Vagina (tissue), 2 donors: ENCODE measurements at regions not wholly inside any gene's neighbourhood (a gene's known extent, or its start where the extent isn't known, plus 50 kb on each side); places are given as distances from the start of the nearest gene placed in this dataset.

ENCODE experiments used
- DNase-seq, 2 donors: peaks; one replicate each; pipeline ENCODE4 v3.0.0-alpha.2; 2017; ENCODE audit errors: extremely low spot score in 2 of 2
- H3K27ac ChIP-seq: fragments of 200-600 bp; sonication (generic); one replicate; pipeline ENCODE4 v1.5.1; 2019
- H3K27me3 ChIP-seq: fragments of 200-600 bp; sonication (generic); one replicate; pipeline ENCODE4 v1.5.1; 2019
- H3K36me3 ChIP-seq, 2 donors: fragments of 200-600 bp; sonication (generic); one replicate each; pipeline ENCODE4 v1.5.1; 2017 to 2019
- H3K4me1 ChIP-seq: fragments of 200-600 bp; sonication (generic); one replicate; pipeline ENCODE4 v1.5.1; 2019
- H3K4me3 ChIP-seq, 2 donors: fragments of 200-600 bp; sonication (generic); 1 replicate in 1 of 2; 2 replicates in 1 of 2; pipeline ENCODE4 v1.5.1; 2016 to 2019
- H3K9me3 ChIP-seq: fragments of 200-600 bp; sonication (generic); one replicate; pipeline ENCODE4 v1.5.1; 2019
- POLR2A ChIP-seq, 2 donors: fragments of 450-650 bp; IDR thresholded peaks; one replicate each; pipeline ENCODE4 v1.6.1; 2017; ENCODE audit warnings: antibody characterized with exemption in 2 of 2, mild to moderate bottlenecking in 2 of 2, moderate library complexity in 2 of 2
- POLR2AphosphoS5 ChIP-seq, 2 donors: sonication (generic); formaldehyde crosslinking; IDR thresholded peaks; one replicate each; pipeline ENCODE4 v1.9.0; 2017; ENCODE audit warnings: antibody characterized with exemption in 2 of 2, mild to moderate bottlenecking in 2 of 2, low read depth in 1 of 2; ENCODE audit not compliant: insufficient read depth in 1 of 2
- intact Hi-C: fragments of 100-400 bp; cut with DNase I; formaldehyde crosslinking; loops from one replicate; pipeline ENCODE4 v1.15.1; 2023
- TF ChIP-seq, protein P1 (sequence below), 3 experiments: fragments of 450-650 bp in 2 of 3; fragments of 200-600 bp in 1 of 3; sonication (generic) in 1 of 3; IDR thresholded peaks; one replicate each; pipeline ENCODE4 v1.5.1; 2017 to 2019; ENCODE audit warnings: antibody characterized with exemption in 3 of 3, mild to moderate bottlenecking in 2 of 3, moderate library complexity in 2 of 3

DNA sequence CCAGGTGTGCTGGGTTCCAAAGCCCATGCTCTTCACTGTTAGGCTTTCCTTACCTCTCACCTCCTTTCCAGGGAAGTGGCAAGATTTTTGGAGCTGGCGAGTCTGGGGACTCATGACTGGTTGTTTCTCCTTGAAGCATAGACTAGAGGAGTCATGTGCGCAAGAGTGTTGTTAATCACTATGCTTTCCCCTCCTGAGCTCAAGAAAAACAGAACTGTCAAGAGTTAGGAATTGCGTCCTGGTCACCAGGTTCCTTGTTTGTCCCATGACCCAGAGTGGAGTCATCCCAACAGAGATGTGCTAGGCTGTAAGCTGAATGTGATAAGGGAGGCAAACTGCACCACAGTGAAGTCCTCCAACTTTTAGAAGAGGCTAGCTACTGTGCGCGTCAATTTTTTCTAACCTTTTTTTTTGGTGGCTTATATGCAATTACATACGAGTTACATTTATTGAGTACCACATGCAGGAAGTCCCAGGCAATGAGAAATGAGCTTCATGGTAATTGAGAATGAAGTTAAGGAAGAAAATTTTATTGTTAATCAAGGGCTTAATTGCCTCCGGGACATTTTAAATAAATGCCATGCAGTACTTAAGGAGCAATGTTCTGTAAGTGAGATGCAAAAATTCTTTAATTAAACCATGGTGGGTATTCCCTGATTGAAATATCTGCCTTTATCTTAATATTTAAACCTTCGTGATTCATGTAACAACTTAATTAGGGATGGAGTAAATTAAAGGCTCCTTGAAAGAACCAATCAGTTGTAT is 233.9 kb downstream of the ZIC5 start:
- no peak for TF ChIP-seq POLR2A (IDR thresholded peaks at IDR 0.05)
- TF ChIP-seq, protein P1, sequence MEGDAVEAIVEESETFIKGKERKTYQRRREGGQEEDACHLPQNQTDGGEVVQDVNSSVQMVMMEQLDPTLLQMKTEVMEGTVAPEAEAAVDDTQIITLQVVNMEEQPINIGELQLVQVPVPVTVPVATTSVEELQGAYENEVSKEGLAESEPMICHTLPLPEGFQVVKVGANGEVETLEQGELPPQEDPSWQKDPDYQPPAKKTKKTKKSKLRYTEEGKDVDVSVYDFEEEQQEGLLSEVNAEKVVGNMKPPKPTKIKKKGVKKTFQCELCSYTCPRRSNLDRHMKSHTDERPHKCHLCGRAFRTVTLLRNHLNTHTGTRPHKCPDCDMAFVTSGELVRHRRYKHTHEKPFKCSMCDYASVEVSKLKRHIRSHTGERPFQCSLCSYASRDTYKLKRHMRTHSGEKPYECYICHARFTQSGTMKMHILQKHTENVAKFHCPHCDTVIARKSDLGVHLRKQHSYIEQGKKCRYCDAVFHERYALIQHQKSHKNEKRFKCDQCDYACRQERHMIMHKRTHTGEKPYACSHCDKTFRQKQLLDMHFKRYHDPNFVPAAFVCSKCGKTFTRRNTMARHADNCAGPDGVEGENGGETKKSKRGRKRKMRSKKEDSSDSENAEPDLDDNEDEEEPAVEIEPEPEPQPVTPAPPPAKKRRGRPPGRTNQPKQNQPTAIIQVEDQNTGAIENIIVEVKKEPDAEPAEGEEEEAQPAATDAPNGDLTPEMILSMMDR (IDR thresholded peaks at IDR 0.05), result no peak
- no peak for TF ChIP-seq POLR2AphosphoS5 (IDR thresholded peaks at IDR 0.05; ENCODE audit: insufficient read depth in 1 of 2, low read depth in 1 of 2)
- no peak for DNase-seq
- intact Hi-C loops, result no loop called here

DNA sequence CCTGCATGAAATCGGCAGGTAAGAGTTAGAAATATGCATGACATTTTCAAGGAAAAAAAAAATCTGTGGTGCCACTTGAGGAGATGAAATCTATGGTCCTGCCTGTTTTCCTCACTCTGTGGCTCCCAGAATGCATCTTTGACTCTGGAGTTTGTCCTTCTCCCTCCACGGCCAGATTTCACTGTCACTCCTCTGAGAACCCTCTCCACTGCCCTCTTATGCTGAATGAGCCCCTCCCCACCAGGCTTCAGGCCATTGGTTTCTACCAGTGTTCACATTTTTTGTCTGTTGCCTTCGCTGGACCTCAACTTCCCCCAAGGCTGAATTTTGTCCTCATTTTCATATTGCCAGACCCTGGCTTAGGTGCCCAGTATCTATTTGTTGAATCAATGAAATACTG is 235.0 kb downstream of the ZIC5 start:
- DNase-seq, result peak in 1 of 2 donors; percentile 37
- TF ChIP-seq POLR2AphosphoS5 (IDR thresholded peaks at IDR 0.05; ENCODE audit: insufficient read depth in 1 of 2, low read depth in 1 of 2) (no peak), POLR2A (IDR thresholded peaks at IDR 0.05) (no peak)
- TF ChIP-seq, protein P1 (IDR thresholded peaks at IDR 0.05), result no peak
- no peak overlapping the region for H3K4me3 ChIP-seq
- intact Hi-C loops, result no loop called here
- H3K9me3 ChIP-seq, result no peaks in the 10 kb centered on the region
- no peaks in the 10 kb centered on the region for H3K36me3 ChIP-seq
- no peak overlapping the region for H3K27ac ChIP-seq
- H3K27me3 ChIP-seq, result no peaks in the 10 kb centered on the region
- H3K4me1 ChIP-seq, result no peaks in the 10 kb centered on the region

More for the DNA sequence above, 233.9 kb downstream of the ZIC5 start:
- no peaks in the 10 kb centered on the region for H3K27me3 ChIP-seq
- H3K36me3 ChIP-seq, result no peaks in the 10 kb centered on the region
- H3K4me1 ChIP-seq, result peaks cover 9% of the 10 kb centered on the region
- no peaks in the 10 kb centered on the region for H3K9me3 ChIP-seq
- H3K27ac ChIP-seq, result no peak overlapping the region
- H3K4me3 ChIP-seq, result no peak overlapping the region

DNA sequence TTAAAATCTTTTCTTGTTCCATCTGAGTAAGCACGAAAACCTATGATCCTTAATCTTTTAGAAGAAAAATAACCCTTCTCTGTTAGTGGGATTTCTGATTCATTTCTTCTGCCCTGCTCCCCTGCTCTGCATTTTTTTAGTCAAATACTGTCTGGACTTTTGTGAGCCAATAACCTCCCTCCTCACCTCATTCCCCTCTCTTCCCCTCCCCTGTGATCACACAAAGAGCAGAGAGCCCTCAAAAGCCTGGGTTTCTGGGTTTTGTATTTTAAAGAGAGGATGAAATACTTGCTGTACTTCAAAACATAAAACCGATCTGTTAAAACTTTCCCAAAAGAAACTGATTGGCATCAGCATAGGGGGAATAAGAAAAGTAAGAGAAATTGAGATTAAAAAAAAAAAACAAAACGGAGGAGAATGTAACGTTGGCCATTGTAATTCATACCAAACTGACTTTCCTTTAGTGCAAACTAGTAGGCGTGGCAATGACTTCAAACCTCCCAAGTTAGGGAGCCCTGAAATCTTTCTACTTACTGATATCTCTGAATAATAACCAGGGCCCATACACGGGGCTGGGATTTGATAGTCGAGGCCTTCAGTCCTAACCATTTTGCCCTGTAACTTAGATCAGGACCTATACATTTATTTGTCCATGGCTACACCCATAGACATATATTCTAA is 232.9 kb downstream of the TM9SF2 start:
- H3K27me3 ChIP-seq, result no peaks in the 10 kb centered on the region
- TF ChIP-seq POLR2A (IDR thresholded peaks at IDR 0.05), result no peak
- no peak for TF ChIP-seq POLR2AphosphoS5 (IDR thresholded peaks at IDR 0.05; ENCODE audit: insufficient read depth in 1 of 2, low read depth in 1 of 2)
- TF ChIP-seq, protein P1 (IDR thresholded peaks at IDR 0.05), result no peak

DNA sequence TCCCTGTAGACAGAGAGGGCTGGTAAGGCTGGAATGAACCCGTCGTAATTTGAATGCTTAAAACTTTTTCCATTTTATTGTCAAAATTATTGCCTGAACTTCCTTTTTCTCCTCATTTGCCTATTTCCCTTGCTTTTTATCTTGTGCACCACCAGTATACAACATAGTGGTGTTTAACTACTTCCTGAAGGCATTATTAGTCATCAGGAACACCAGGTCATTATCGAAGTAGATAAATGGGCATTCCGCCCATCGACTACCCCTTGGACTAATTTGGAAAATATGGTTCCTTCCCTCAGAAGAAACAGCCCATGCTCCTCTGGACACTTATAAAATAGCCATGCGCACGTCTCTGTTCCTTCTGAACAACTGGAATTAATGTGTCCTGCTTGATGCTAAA is 232.1 kb downstream of the TM9SF2 start:
- no peaks in the 10 kb centered on the region for H3K9me3 ChIP-seq
- H3K36me3 ChIP-seq, result no peaks in the 10 kb centered on the region
- no peak for TF ChIP-seq POLR2A (IDR thresholded peaks at IDR 0.05)
- TF ChIP-seq POLR2AphosphoS5 (IDR thresholded peaks at IDR 0.05; ENCODE audit: insufficient read depth in 1 of 2, low read depth in 1 of 2), result no peak
- TF ChIP-seq, protein P1 (IDR thresholded peaks at IDR 0.05), result no peak
- no peak overlapping the region for H3K4me3 ChIP-seq
- intact Hi-C loops, result no loop called here
- H3K4me1 ChIP-seq, result no peaks in the 10 kb centered on the region
- H3K27me3 ChIP-seq, result no peaks in the 10 kb centered on the region
- no peak for DNase-seq
- H3K27ac ChIP-seq, result no peak overlapping the region

More for the DNA sequence above, 232.9 kb downstream of the TM9SF2 start:
- Histone ChIP-seq H3K36me3 (no peaks in the 10 kb centered on the region), H3K9me3 (no peaks in the 10 kb centered on the region), H3K27ac (no peak overlapping the region), H3K4me3 (no peak overlapping the region), H3K4me1 (no peaks in the 10 kb centered on the region)
- no peak for DNase-seq
- intact Hi-C loops, result no loop called here

DNA sequence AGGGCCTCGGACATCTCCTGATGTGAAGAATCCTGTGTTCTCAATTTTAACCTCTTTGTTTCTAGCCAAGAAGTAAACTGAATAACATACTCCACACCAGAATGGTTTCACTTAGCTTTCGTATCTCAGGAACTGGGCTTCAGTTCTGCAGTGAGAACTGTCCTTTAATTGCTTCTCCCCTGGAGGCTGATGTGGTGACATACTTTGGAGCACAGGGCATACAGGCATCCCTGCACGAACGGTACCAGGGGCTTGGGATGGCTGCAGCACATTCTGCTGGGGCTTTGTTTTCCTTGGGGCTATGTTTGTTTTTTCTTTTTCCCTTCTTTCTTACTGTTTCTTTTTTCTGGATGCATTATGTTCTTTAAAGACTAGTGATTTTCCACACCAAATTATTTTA is 230.5 kb downstream of the TM9SF2 start:
- TF ChIP-seq POLR2AphosphoS5 (IDR thresholded peaks at IDR 0.05; ENCODE audit: insufficient read depth in 1 of 2, low read depth in 1 of 2), result no peak
- TF ChIP-seq POLR2A (IDR thresholded peaks at IDR 0.05), result no peak
- TF ChIP-seq, protein P1 (IDR thresholded peaks at IDR 0.05), result no peak
- Histone ChIP-seq H3K27me3 (no peaks in the 10 kb centered on the region), H3K36me3 (no peaks in the 10 kb centered on the region), H3K4me1 (no peaks in the 10 kb centered on the region), H3K27ac (no peak overlapping the region), H3K4me3 (no peak overlapping the region), H3K9me3 (no peaks in the 10 kb centered on the region)
- DNase-seq, result no peak
- intact Hi-C loops, result no loop called here
